ENCODE measurements at regions not wholly inside any gene's neighbourhood (a gene's known extent, or its start where the extent isn't known, plus 50 kb on each side); places are given as distances from the start of the nearest gene placed in this dataset.

DNA sequence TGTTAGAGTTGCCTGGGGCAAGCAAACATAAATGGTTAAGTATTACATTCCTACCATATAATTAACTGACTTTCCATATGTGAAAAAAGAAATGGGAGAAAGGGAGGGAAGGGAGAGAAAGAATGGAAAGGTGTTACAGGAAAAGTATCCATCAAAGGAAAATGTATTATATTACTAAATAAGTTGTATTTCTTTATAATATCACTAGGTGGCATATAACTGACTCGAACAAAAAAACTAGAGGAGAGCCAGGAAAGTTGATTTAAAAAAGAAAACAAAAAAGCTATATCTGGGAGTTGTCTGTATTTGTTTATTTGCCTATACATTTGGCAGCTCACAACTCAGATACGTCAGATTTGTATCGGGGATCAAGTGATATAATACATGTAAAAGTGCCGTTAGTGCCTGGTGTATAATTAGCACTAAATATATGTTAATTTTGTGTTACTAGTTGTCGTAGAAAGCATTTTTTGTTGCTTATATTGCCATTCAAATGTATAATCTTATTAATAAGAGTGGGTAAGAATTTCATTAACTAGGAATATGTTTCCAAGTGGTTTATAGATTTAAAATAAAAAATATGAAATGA lies 59.6 kb upstream of the ADAMTS19 start:
- DNase-seq (ENCODE audit: low spot score): peak; percentile 45

DNA sequence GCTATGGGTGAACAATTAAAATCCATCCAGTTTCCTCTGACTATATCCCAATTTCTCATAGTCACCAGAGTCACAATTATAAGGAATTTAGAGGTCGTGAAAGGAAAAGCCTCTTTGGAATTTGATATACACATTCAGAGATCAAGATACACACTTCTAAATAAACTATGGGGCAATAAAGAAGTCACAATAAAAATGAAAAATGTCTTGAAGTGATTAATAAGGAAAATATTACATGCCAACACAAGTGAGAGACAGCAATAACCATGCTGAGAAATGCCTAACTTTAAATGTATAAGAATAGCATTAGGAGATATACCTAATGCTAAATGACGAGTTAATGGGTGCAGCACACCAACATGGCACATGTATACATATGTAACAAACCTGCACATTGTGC lies 54.9 kb upstream of the ADAMTS19 start:
- no peak for DNase-seq (ENCODE audit: low spot score)

DNA sequence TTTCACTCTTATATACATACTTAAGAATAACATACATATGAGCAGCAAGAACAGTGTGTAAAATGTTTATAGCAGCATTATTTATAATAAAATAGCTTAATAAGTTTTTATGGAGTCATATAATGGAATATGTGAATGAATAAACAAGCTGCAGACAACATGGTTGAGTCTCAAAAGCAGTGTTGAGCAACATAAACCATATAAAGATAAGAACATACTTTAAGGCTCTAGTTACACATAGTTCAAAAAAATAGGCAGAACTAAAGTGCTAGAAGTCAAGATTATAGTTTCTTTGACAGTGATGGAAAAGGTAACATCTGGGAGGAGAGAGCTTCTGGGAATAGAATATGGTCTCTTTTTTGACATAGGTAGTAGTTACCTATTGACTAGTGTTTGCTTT lies 53.7 kb upstream of the ADAMTS19 start:
- no peak for DNase-seq (ENCODE audit: low spot score)

Measured in RKO (cell line).